ENCODE measurements at regions not wholly inside any gene's neighbourhood (a gene's known extent, or its start where the extent isn't known, plus 50 kb on each side); places are given as distances from the start of the nearest gene placed in this dataset.
"Not testable (repeated sequence)": the region's sequence is repeated elsewhere in the genome, so short reads cannot be mapped to it uniquely, and the experiment has no call there.

DNA sequence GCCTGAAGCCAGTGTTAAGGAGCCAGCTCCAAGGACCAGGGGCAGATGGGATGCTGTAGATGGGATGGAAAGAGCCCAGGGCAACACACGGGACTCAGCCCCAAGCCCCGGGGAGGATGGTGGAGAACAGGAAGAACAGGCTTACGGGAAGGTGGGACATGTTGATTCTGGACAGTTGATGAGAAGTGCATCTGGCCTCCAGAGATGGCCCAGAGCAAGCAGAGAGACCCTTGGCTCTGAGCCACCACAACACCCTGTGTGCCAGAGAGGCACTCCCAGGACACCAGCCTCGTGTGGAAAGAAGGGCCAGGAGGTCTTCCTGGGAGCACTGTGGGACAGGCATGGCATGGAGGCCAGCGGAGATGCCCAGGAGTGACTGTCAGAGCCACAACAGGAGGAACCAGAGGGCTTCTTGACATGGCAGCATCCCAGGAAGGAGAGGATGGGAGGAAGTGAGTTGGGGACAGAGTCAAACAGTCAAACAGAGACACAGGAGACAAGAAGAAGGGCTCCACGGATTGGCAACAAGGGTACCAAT lies 156.3 kb upstream of the MVB12B start:
- no peak for DNase-seq (ENCODE audit: low read depth)

DNA sequence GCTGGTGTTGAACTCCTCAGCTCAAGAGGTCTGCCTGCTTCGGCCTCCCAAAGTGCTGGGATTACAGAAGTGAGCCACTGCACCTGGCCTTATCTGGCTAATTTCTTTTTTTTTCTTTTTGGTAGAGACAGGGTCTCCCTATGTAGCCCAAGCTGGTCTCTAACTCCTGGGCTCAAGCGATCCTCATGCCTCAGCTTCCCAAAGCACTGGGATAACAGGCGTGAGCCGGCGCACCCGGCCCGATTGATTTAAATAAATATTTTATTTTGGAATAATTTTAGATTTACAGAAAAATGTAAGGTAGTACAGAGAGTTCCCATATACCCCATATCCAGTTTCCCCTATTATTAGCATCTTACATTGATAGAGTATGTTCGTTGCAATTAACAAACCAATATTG lies 155.0 kb upstream of the MVB12B start:
- no peak for DNase-seq (ENCODE audit: low read depth)

GRCh38 chr9:126173401-126173800 lies 153.2 kb upstream of the MVB12B start:
- DNase-seq (ENCODE audit: low read depth), result no peak

DNA sequence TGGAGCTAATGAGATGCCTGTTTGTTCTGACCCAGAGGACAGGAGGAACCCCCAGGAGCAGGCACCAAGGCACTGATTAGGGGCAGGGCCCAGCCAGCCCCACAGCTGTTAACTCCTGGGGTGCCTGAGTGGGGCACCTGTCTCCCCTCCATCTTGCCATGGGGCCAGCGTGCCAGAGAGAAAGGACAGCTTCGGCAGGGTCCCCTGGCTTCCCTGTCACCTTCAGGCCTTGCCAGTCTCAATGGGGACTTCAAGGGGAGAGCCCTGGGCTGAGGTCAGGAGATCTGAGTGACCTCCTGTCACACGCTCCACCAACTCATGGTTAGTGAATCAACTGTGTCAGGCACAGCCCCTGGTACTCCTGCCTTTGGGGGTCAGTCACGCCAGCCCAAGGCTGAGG lies 152.7 kb upstream of the MVB12B start:
- DNase-seq (ENCODE audit: low read depth), result no peak

GRCh38 chr9:126183266-126183665 lies 143.4 kb upstream of the MVB12B start:
- no peak for DNase-seq (ENCODE audit: low read depth)

DNA sequence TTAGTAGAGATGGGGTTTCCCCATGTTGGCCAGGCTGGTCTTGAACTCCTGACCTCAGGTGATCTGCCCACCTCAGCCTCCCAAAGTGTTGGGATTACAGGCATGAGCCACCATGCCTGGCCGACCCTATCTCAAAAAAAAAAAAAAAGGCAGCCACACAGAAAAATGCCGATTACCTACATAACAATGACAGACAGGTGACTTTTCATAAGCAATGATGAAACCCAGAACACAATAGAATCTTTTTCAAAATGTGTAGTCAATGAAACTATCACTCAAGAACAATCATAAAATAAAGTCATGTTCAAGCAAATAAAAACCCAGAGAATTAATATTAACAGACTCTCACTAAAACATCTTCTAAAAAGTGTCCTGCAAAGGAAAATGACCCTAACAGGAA lies 135.6 kb upstream of the MVB12B start:
- DNase-seq (ENCODE audit: low read depth), result not testable (repeated sequence)

GRCh38 chr9:126198854-126199253 lies 127.8 kb upstream of the MVB12B start:
- no peak for DNase-seq (ENCODE audit: low read depth)

DNA sequence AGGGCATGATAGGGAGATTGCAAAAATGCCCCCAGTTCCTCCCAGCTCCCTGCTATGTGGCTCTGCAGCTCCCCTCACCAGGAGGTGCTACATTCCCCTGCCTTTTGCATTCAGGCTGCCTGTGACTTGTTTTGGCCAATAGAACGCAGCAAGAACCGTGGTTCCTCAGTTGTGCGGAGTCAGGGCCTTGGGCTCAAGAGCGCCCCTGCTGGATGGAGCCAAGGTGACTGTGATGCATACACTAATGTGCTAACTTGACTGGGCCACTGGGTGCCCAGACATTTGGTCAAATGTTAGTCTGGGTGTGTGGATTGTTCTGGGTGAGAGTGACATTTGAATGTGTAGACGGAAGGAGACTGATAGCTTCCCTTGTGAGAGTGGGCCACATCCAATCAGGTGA lies 123.3 kb upstream of the MVB12B start:
- DNase-seq (ENCODE audit: low read depth), result no peak

DNA sequence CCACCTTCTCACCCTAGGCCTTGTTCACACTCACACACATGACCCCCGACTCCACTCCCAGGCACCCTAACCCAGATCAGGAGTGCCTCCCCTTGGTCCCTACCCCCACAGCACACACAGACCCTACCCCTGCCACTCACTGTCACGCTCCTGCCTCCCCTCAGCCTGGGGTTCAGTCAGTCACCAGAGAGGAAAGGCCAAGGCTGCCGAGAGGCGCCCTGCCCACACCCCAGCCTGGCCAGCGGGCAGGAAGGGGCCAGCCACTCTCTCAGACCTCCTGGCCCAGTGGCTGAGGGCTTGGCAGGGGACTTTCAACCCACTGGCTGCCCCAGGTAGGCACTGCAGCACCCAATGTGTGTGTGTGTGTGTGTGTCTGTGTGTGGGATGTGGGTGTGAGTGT lies 122.4 kb upstream of the MVB12B start:
- DNase-seq (ENCODE audit: low read depth), result no peak

- no peak for DNase-seq (ENCODE audit: low read depth)
Observed at GRCh38 chr9:126204708-126205225, 121.9 kb upstream of the MVB12B start.

DNA sequence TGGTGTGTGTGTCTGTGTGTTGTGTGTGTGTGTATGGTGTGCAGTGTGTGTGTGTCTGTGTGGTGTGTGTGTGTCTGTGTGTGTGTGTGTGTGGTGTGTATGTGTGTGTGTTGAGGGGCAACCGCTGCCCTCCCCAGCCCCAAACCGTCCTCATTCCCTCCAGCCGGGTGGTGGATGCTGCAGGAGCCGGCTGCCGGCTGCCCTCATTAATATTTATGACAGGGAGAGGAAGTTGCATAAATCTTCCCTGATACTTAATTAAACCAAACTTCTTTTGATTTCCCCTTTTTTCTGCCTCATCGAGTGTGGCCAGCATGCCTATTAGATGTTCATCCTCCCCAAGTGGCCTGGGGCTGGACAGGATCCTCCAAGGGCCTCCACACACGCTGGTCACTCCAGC lies 121.4 kb upstream of the MVB12B start:
- DNase-seq (ENCODE audit: low read depth), result no peak

DNA sequence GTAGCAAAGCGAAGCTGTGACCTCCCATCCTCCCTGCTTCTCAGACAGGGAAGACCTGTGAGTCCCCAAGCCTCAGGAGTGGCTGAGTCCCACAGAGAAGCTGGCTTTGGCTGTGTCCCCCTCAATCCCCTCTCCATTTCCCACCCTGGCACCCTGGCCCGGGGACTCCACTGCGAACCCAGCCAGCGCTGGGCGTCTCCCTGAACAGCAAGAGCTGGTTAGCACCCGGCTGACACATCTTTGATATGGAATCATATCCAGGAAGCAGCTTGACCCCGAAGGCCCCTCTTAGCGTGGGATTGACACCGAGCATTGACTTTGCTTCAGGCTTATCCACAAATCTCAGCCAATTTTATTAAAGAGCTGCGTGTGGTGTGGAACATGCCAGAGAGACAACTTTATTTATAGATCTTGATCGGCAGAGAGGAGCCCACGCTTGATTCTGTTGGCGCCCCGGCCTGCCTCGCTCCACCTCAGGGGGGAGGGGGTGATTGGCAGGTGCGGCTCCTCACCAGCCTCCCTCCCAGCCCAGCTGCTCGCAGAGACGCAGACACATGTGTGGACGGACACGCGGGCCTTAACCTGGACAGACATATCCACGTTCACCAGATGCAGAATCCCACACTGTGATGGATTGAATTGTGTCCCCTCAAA lies 120.7 kb upstream of the MVB12B start:
- DNase-seq (ENCODE audit: low read depth), result no peak

DNA sequence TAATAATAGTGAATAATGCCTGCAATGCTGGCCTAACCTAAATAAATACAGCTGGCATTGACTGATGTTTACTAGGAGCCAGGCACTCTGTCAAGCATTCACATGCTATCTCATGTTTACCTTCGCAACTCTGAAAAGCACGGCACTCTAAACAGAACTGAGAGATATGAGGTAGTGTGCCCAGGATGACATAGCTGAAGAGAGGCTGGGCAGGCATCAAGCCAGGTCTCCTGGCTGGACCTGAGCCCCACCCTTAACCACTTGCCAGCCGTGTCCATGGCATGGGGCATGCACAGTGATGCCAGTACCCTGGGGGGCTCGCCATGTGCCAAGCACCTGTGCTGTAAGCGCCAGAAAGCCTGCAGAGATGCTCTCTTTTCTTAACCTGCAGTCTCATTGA lies 119.4 kb upstream of the MVB12B start:
- no peak for DNase-seq (ENCODE audit: low read depth)

DNA sequence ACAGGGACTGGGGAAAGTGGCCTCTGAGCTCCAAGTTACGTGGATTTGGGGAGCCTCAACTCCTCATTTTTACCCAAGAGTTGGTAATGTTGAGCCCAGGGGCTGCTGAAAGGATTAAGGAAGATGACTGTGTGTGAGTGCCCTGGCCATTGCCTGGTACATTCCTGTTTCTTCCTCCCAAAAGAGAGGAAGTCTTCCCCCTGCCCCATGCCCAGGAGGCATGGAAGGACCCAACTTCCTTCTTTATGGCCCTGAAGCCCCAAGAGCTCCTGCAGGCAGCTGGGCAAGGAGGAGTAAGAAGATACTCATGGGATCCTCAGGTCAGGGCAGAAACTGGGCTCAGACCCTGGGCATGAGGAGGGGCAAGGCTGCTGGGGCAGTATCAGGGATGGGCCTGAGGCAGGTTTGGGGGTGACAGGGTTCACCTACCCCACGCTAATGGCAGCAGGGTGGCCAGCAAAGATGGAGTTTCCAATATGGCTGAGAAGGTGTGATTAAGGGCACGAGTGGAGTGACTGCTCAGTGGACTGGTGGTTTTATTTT lies 118.3 kb upstream of the MVB12B start:
- no peak for DNase-seq (ENCODE audit: low read depth)

- no peak for DNase-seq (ENCODE audit: low read depth)
Observed at GRCh38 chr9:126211441-126212074, 115.1 kb upstream of the MVB12B start.

DNA sequence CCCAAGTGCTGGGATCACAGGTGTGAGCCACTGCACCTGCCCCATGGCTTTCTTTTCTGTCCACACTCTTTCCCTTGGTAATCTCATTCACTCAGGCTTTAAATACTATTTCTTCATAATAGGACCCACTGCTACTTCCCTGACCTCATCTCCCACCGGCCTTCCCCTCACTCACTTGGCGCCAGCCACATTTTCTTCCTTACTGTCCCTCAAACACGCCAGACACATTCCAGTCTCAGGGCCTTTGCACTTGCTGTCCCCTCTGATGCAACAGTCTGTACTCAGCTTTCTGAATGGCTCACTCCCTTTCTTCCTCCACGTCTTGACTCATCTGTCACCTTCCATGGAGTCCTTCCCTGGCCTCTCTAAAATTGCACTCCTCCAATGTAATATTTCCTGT lies 111.1 kb upstream of the MVB12B start:
- no peak for DNase-seq (ENCODE audit: low read depth)

DNA sequence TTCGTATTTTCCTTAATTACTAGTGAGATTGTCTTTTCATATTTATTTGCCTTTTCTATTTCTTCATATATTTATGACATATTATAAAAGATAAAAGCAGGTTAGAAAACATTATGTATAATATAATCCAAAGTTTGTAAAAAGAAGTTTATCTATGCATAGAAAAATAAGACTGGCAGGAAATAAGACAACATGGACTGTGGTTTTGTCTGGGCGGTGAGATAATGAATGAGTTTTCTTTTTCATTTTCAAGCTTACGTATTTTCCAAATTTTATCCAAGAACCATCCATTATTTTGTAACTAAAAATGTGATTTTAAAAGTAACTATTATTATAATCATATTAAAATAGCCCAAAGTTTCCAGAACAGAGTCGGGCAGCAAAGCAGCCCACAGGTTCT lies 109.8 kb upstream of the MVB12B start:
- DNase-seq (ENCODE audit: low read depth), result no peak

DNA sequence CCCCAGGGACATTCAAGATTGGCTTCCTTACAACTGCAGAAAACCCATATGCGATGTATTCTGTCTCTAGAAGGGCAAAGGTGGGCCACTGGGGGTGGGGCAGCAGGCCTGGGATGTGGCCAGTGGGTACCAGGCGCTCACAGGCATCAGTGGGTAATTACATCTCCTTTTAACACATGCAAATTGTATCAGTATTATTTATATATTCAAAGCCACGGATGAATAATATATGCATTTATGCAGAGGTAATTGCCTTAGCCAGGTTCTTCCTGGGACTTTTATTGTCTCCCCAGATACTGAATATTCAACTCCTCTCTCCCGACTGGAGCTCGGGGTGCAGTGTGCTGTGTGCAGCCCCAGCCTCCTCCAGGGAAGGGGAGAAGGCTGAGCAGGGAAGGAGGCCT lies 109.4 kb upstream of the MVB12B start:
- no peak for DNase-seq (ENCODE audit: low read depth)

DNA sequence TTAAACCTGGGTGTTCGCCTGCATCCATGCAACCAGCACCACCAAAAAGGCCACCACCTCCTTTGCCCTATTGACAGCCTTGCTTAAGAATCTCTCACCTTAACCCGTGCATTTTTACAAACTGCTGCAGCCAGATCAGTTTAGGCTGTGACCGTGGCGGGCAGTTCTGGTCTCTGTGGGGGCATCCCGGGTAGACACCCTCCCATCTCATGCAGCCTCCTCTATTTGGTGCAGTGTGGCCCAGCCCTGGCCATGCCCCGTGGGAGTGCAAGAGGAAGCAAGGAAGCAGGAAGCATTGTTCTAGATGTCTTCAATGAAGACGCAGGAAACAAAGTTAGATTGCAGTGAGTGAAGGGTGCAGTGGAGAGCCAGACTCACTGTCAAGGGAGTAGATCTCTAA lies 108.8 kb upstream of the MVB12B start:
- no peak for DNase-seq (ENCODE audit: low read depth)

GRCh38 chr9:126218359-126219125 lies 108.1 kb upstream of the MVB12B start:
- no peak for DNase-seq (ENCODE audit: low read depth)

GRCh38 chr9:126219166-126219565 lies 107.5 kb upstream of the MVB12B start:
- DNase-seq (ENCODE audit: low read depth), result no peak

- no peak for DNase-seq (ENCODE audit: low read depth)
Observed at GRCh38 chr9:126219648-126220063, 107.0 kb upstream of the MVB12B start.

DNA sequence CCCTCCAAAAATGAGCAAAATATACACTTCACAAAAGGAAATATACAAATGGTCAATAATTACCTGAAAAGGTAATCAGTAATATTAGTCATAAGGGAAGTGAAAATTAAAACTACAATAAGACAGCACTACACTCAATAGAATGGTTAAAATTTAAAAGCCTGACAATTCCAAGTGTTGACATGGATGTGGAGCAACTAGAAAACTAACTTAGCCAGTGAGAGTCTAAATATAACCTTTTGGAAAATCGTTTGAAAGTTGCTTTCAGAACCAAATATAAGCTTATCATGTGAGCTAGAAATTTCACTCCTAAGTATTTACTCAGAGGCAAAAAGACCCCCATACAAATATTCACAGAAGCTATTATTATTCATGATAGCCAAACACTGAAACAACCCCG lies 105.1 kb upstream of the MVB12B start:
- DNase-seq (ENCODE audit: low read depth), result no peak
